GM12878 (cell line): ENCODE measurements at regions not wholly inside any gene's neighbourhood (a gene's known extent, or its start where the extent isn't known, plus 50 kb on each side); places are given as distances from the start of the nearest gene placed in this dataset.

Experiments used
- ATAC-seq: fragments of 200-7000 bp; cut with Tn5 transposase; 3 replicates; pipeline ENCODE4 v1.9.1; 2020; ENCODE audit warnings: mild to moderate bottlenecking, moderate library complexity
- BruUV-seq: library from RNA; stranded (reverse); fragments of 400-500 nt; replicated peaks from 2 replicates; lab custom pipeline; 2021; lab: Mats Ljungman, UMichigan
- CTCF ChIA-PET: fragments of 300-600 bp; sonication (Branson Sonifier 250); formaldehyde crosslinking; extraction: SDS; loops from one replicate; lab custom pipeline; 2021; ENCODE audit warnings: inconsistent platforms; lab: Yijun Ruan, JAX
- POLR2A ChIA-PET: fragments of 350-600 bp; formaldehyde crosslinking; extraction: SDS; loops from one replicate; lab custom pipeline; 2021; ENCODE audit warnings: inconsistent platforms; lab: Charles Lee
- RAD21 ChIA-PET: fragments of 300-600 bp; sonication (Branson Sonifier 250); formaldehyde crosslinking; loops from one replicate; lab custom pipeline; 2023; ENCODE audit warnings: antibody characterized with exemption; ENCODE audit not compliant: unreplicated experiment; lab: Charles Lee
- SMC1A ChIA-PET: fragments of 300-600 bp; sonication (Branson Sonifier 250); formaldehyde crosslinking; loops from one replicate; lab custom pipeline; 2023; ENCODE audit not compliant: unreplicated experiment, uncharacterized antibody; lab: Charles Lee
- DNase-seq: peaks from one replicate; pipeline ENCODE4 v3.0.0-alpha.2; 2011; ENCODE audit warnings: low read depth, low spot score
- FAIRE-seq: peaks from 3 replicates; lab custom pipeline; 2011; peaks lifted over from hg19 to GRCh38; lab: Jason Lieb, UNC
- H2AFZ ChIP-seq: 2 replicates; pipeline ENCODE4 v1.6.0; 2011; ENCODE audit warnings: low read depth, low read length, control low read depth; ENCODE audit not compliant: control insufficient read depth
- H3K27ac ChIP-seq: 2 replicates; pipeline ENCODE4 v1.5.1; 2011; ENCODE audit warnings: control low read depth; ENCODE audit not compliant: control insufficient read depth, insufficient read depth
- H3K27me3 ChIP-seq, 2 experiments: replicated peaks in 1 of 2; 2 replicates each; pipeline versions ENCODE4 v1.6.0 to v1.6.1; 2011; ENCODE audit warnings: low read length in 1 of 2; ENCODE audit not compliant: control insufficient read depth in 2 of 2, insufficient read depth in 2 of 2
- H3K36me3 ChIP-seq, 2 experiments: 2 replicates each; pipeline ENCODE4 v1.5.1; 2011; ENCODE audit warnings: low read length in 1 of 2; ENCODE audit not compliant: control insufficient read depth in 2 of 2, insufficient read depth in 2 of 2
- H3K4me1 ChIP-seq: 2 replicates; pipeline ENCODE4 v1.6.1; 2011; ENCODE audit warnings: mild to moderate bottlenecking, low read length, moderate library complexity, mixed read lengths; ENCODE audit not compliant: control insufficient read depth, insufficient read depth
- H3K4me2 ChIP-seq: 2 replicates; pipeline ENCODE4 v1.6.0; 2011; ENCODE audit warnings: control low read depth; ENCODE audit not compliant: control insufficient read depth, insufficient read depth
- H3K4me3 ChIP-seq: fragments of 200-600 bp; sonication (generic); 2 replicates; pipeline ENCODE4 v1.5.1; 2016
- H3K79me2 ChIP-seq: 2 replicates; pipeline ENCODE4 v1.6.0; 2011; ENCODE audit warnings: low read length; ENCODE audit not compliant: control insufficient read depth, insufficient read depth
- H3K9ac ChIP-seq: 2 replicates; pipeline ENCODE4 v1.8.0; 2011; ENCODE audit warnings: low read length, control low read depth, mixed read lengths; ENCODE audit not compliant: control insufficient read depth, insufficient read depth
- H3K9me3 ChIP-seq: replicated peaks from 3 replicates; pipeline ENCODE4 v1.5.1; 2011; ENCODE audit warnings: mild to moderate bottlenecking, low read length; ENCODE audit not compliant: control insufficient read depth, insufficient read depth
- H4K20me1 ChIP-seq: 2 replicates; pipeline ENCODE4 v1.6.0; 2011; ENCODE audit not compliant: control insufficient read depth, insufficient read depth
- CBX3 ChIP-seq: fragments of 200-600 bp; sonication (generic); IDR thresholded peaks from 2 replicates; pipeline ENCODE4 v1.6.1; 2016; ENCODE audit warnings: low read depth, borderline replicate concordance
- MXI1 ChIP-seq: fragments of 150-350 bp; IDR thresholded peaks from 2 replicates; pipeline ENCODE4 v1.6.1; 2011; ENCODE audit warnings: low read depth, mild to moderate bottlenecking, inconsistent platforms, low read length, improper control_type of control experiment
- NR2F1 ChIP-seq: fragments of 450-650 bp; conservative IDR thresholded peaks from 2 replicates; pipeline ENCODE4 v1.6.1; 2017; ENCODE audit warnings: mild to moderate bottlenecking
- RBBP5 ChIP-seq: fragments of 200-600 bp; sonication (generic); conservative IDR thresholded peaks from 2 replicates; pipeline ENCODE4 v1.6.1; 2016
- SMAD1 ChIP-seq: fragments of 450-650 bp; IDR thresholded peaks from 2 replicates; pipeline ENCODE4 v1.6.1; 2018; ENCODE audit warnings: mild to moderate bottlenecking, low read depth; ENCODE audit not compliant: partially characterized antibody
- STAT3 ChIP-seq: IDR thresholded peaks from 2 replicates; pipeline ENCODE4 v1.6.1; 2011; ENCODE audit warnings: low read depth, low read length, improper control_type of control experiment
- ZNF384 ChIP-seq: IDR thresholded peaks from 2 replicates; pipeline ENCODE4 v1.6.1; 2012; ENCODE audit warnings: low read depth, mild to moderate bottlenecking, low read length, improper control_type of control experiment, borderline replicate concordance
- WGBS: methylation state at CpG from one replicate; pipeline ENCODE4 v1.1.6; 2016; ENCODE audit warnings: low lambda C conversion rate; ENCODE audit not compliant: insufficient replicate concordance, insufficient coverage; ENCODE audit errors: missing lambda C conversion rate; 5-methylcytosine and 5-hydroxymethylcytosine counted together
- in situ Hi-C: fragments of 300-500 bp; cut with MboI; formaldehyde crosslinking; loops from 9 replicates; pipeline ENCODE4 v1.14.3; 2018; ENCODE audit warnings: mixed read lengths
- intact Hi-C: fragments of 100-400 bp; cut with micrococcal nuclease; formaldehyde crosslinking; loops from one replicate; pipeline ENCODE4 v1.14.2; 2022; ENCODE audit not compliant: unreplicated experiment
- TF ChIP-seq, protein P1 (sequence below): IDR thresholded peaks from 2 replicates; pipeline ENCODE4 v1.6.1; 2012; ENCODE audit warnings: low read depth, low read length, improper control_type of control experiment

DNA sequence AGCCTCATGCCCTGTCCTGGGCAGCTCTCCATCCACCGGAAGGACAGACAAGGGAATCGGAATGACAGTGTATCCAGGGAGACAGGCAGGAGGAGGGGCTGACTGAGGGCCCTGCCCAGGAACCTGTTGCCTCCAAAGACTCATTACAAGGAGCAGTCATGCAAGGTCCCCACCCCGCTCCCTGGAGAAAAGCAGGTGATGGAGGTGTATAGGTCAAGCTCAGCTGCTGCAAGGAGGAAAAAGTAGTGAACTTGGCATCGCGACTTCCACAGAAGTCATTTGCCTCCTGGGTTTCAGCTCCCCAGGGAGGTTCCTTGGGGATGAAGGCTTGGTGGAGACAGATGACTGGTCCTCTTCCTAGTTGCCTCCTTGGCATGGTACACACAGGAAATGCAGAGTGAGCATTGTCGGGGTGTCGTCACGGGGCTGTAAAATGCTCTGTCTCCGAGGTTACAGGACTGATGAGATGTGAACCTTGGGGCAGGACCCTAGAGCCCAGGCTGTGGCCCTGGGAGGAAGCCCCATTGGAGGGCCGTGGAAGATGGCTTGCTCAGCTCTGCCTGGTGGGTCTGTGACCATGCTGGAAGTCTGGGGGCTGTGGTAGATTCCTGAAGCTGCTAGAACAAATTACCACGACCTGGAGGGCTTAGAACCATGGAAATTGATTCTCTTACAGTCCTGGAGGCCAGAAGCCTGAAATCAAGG lies 219.6 kb upstream of the C1orf174 start:
- ChIA-PET RAD21 (no interaction called here), POLR2A (no interaction called here), CTCF (no interaction called here), SMC1A (no interaction called here)
- BruUV-seq, result no TSS peak
- no peak for FAIRE-seq
- no peak overlapping the region for H3K27ac ChIP-seq
- in situ Hi-C loops (no loop called here), intact Hi-C loops (no loop called here)
- H2AFZ ChIP-seq, result no peak overlapping the region
- ATAC-seq, result no peak
- H3K79me2 ChIP-seq, result no peaks in the 10 kb centered on the region
- WGBS, result 33% methylated on average over 11 of the region's 11 CpGs
- no peaks in the 10 kb centered on the region; a peak in 1 of 4 replicates for H3K27me3 ChIP-seq
- TF ChIP-seq STAT3 (no peak), NR2F1 (no peak), RBBP5 (no peak), SMAD1 (no peak), MXI1 (no peak), ZNF384 (no peak), CBX3 (no peak)
- TF ChIP-seq, protein P1, sequence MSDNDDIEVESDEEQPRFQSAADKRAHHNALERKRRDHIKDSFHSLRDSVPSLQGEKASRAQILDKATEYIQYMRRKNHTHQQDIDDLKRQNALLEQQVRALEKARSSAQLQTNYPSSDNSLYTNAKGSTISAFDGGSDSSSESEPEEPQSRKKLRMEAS, result no peak
- no peak overlapping the region for H3K4me3 ChIP-seq
- H4K20me1 ChIP-seq, result no peaks in the 10 kb centered on the region
- DNase-seq, result no peak
- no peaks in the 10 kb centered on the region for H3K36me3 ChIP-seq
- H3K4me2 ChIP-seq, result no peak overlapping the region
- H3K9me3 ChIP-seq, result no peaks in the 10 kb centered on the region
- H3K9ac ChIP-seq, result no peak overlapping the region
- H3K4me1 ChIP-seq, result no peaks in the 10 kb centered on the region
